Panc1 (cell line): ENCODE measurements at regions not wholly inside any gene's neighbourhood (a gene's known extent, or its start where the extent isn't known, plus 50 kb on each side); places are given as distances from the start of the nearest gene placed in this dataset.

ENCODE experiments used
- ATAC-seq: fragments of 200-7000 bp; cut with Tn5 transposase; 2 replicates; pipeline ENCODE4 v1.9.1; 2020; ENCODE audit warnings: mild to moderate bottlenecking, moderate library complexity
- BruUV-seq: library from RNA; stranded (reverse); fragments of 400-500 nt; replicated peaks from 2 replicates; lab custom pipeline; 2021; lab: Mats Ljungman, UMichigan
- CTCF ChIA-PET: fragments of 300-600 bp; sonication (Branson Sonifier 250); formaldehyde crosslinking; loops from one replicate; lab custom pipeline; 2022; ENCODE audit warnings: antibody characterized with exemption; lab: Charles Lee
- POLR2A ChIA-PET: fragments of 300-600 bp; sonication (Branson Sonifier 250); formaldehyde crosslinking; loops from one replicate; lab custom pipeline; 2022; ENCODE audit warnings: antibody characterized with exemption; lab: Charles Lee
- DNase-seq: peaks from one replicate; pipeline ENCODE4 v3.0.0-alpha.2; 2010; ENCODE audit warnings: low read depth, low spot score
- H3K27ac ChIP-seq: 2 replicates; pipeline ENCODE4 v1.5.1; 2011; ENCODE audit warnings: mild to moderate bottlenecking, low read length, inconsistent platforms
- H3K27me3 ChIP-seq: fragments of 200-500 bp; sonication (Bioruptor generic); 2 replicates; pipeline ENCODE4 v1.6.0; 2014; ENCODE audit warnings: low read length, inconsistent platforms; ENCODE audit not compliant: control insufficient read depth, insufficient read depth
- H3K36me3 ChIP-seq: fragments of 200-500 bp; sonication (Bioruptor generic); 2 replicates; pipeline ENCODE4 v1.5.1; 2014; ENCODE audit warnings: inconsistent platforms, mild to moderate bottlenecking, low read length, moderate library complexity; ENCODE audit not compliant: control insufficient read depth, insufficient read depth
- H3K4me1 ChIP-seq: 2 replicates; pipeline ENCODE4 v1.5.1; 2011; ENCODE audit warnings: inconsistent platforms, mild to moderate bottlenecking, low read length, moderate library complexity; ENCODE audit not compliant: control insufficient read depth, insufficient read depth
- H3K4me3 ChIP-seq, 2 experiments: 2 replicates each; pipeline ENCODE4 v1.5.1; 2011 to 2012; ENCODE audit warnings: low read depth in 2 of 2, low read length in 2 of 2, mild to moderate bottlenecking in 2 of 2, inconsistent platforms in 1 of 2, moderate library complexity in 1 of 2
- H3K9me3 ChIP-seq: fragments of 200-500 bp; sonication (Bioruptor generic); 2 replicates; pipeline ENCODE4 v1.5.1; 2014; ENCODE audit warnings: low read depth, mild to moderate bottlenecking, inconsistent platforms, low read length, moderate library complexity; ENCODE audit not compliant: control insufficient read depth, insufficient read depth
- CTCF ChIP-seq: fragments of 450-650 bp; IDR thresholded peaks from 2 replicates; pipeline ENCODE4 v1.5.1; 2017; ENCODE audit warnings: mild to moderate bottlenecking
- POLR2AphosphoS5 ChIP-seq: IDR thresholded peaks from 2 replicates; pipeline ENCODE4 v1.6.1; 2012; ENCODE audit warnings: mild to moderate bottlenecking, low read depth, low read length, moderate library complexity
- REST ChIP-seq, 2 experiments: IDR thresholded peaks; 2 replicates each; pipeline ENCODE4 v1.6.1; 2011 to 2012; ENCODE audit warnings: low read depth in 2 of 2, control low read depth in 1 of 2, low read length in 1 of 2, mild to moderate bottlenecking in 1 of 2, moderate library complexity in 1 of 2; ENCODE audit not compliant: insufficient read depth in 1 of 2
- SIN3A ChIP-seq: IDR thresholded peaks from 2 replicates; pipeline ENCODE4 v1.6.1; 2012; ENCODE audit warnings: low read depth, mild to moderate bottlenecking, low read length, moderate library complexity, borderline replicate concordance; ENCODE audit not compliant: insufficient read depth
- TCF7L2 ChIP-seq: IDR thresholded peaks from 2 replicates; pipeline ENCODE4 v1.6.1; 2011; ENCODE audit warnings: mild to moderate bottlenecking, low read depth, low read length, inconsistent platforms
- in situ Hi-C: cut with HindIII; loops from 2 replicates; pipeline ENCODE4 v1.10.0; 2016; ENCODE audit warnings: low sequenced_read_pairs, low pct_unique_long_range_greater_than_20kb
- intact Hi-C: fragments of 100-400 bp; cut with micrococcal nuclease; formaldehyde crosslinking; loops from one replicate; pipeline ENCODE4 v1.10.0; 2022; ENCODE audit not compliant: unreplicated experiment

- intact Hi-C loops: no loop called here
- Histone ChIP-seq H3K4me1 (no peaks in the 10 kb centered on the region), H3K9me3 (no peaks in the 10 kb centered on the region), H3K27me3 (no peaks in the 10 kb centered on the region), H3K27ac (no peak overlapping the region), H3K36me3 (no peaks in the 10 kb centered on the region), H3K4me3 (no peak overlapping the region)
- TF ChIP-seq SIN3A: no peak
- TF ChIP-seq REST (IDR thresholded peaks at IDR 0.05; ENCODE audit: insufficient read depth in 1 of 2, low read depth in 2 of 2, low read length in 1 of 2): no peak
- TF ChIP-seq CTCF: no peak
- no peak for TF ChIP-seq POLR2AphosphoS5
- TF ChIP-seq TCF7L2: no peak
- POLR2A ChIA-PET: no interaction called here
- DNase-seq (no peak), ATAC-seq (no peak)
- no TSS peak for BruUV-seq
- in situ Hi-C loops: no loop called here
- CTCF ChIA-PET: no interaction called here
Observed at GRCh38 chr3:16024548-16024947, 149.9 kb upstream of the GALNT15 start.

- Histone ChIP-seq H3K27me3 (no peaks in the 10 kb centered on the region), H3K36me3 (no peaks in the 10 kb centered on the region), H3K27ac (no peak overlapping the region), H3K4me3 (no peak overlapping the region), H3K4me1 (no peaks in the 10 kb centered on the region), H3K9me3 (no peaks in the 10 kb centered on the region)
- ATAC-seq (no peak), DNase-seq (no peak)
- no TSS peak for BruUV-seq
- in situ Hi-C loops (no loop called here), intact Hi-C loops (no loop called here)
- CTCF ChIA-PET: no interaction called here
- POLR2A ChIA-PET: interaction anchor here (0.6 kb wide), 1 partner anchor 95 kb away, joined by 4 read pairs; no protein-coding TSS in a partner anchor
- TF ChIP-seq TCF7L2 (no peak), POLR2AphosphoS5 (no peak), CTCF (no peak), REST (IDR thresholded peaks at IDR 0.05; ENCODE audit: insufficient read depth in 1 of 2, low read depth in 2 of 2, low read length in 1 of 2) (no peak), SIN3A (no peak)
Observed at GRCh38 chr3:16026753-16027152, 147.7 kb upstream of the GALNT15 start.
